GM19043 (cell line): ENCODE measurements at regions not wholly inside any gene's neighbourhood (a gene's known extent, or its start where the extent isn't known, plus 50 kb on each side); places are given as distances from the start of the nearest gene placed in this dataset.

ENCODE experiments used
- ATAC-seq: cut with Tn5 transposase; IDR thresholded peaks from one replicate; pipeline ENCODE4 v1.9.1; 2021; ENCODE audit warnings: low read depth; ENCODE audit not compliant: unreplicated experiment

GRCh38 chr3:59596741-59597140 lies 546.9 kb upstream of the CFAP20DC start:
- ATAC-seq = no peak

GRCh38 chr3:59595830-59596229 lies 546.0 kb upstream of the CFAP20DC start:
- no peak for ATAC-seq

GRCh38 chr3:59593380-59593779 lies 543.6 kb upstream of the CFAP20DC start:
- ATAC-seq = no peak

- no peak for ATAC-seq
These were observed 531.2 kb upstream of the CFAP20DC start for GRCh38 chr3:59580996-59581395.

GRCh38 chr3:59580499-59580898 lies 530.7 kb upstream of the CFAP20DC start:
- ATAC-seq = no peak

- ATAC-seq = no peak
These were observed 528.3 kb upstream of the CFAP20DC start for GRCh38 chr3:59578129-59578528.

- ATAC-seq = no peak
These were observed 526.8 kb upstream of the CFAP20DC start for GRCh38 chr3:59576606-59577005.

GRCh38 chr3:59575113-59576001 lies 525.5 kb upstream of the CFAP20DC start:
- peak; percentile 65 for ATAC-seq

- ATAC-seq = no peak
These were observed 524.1 kb upstream of the CFAP20DC start for GRCh38 chr3:59573911-59574310.

- ATAC-seq = no peak
These were observed 522.3 kb upstream of the CFAP20DC start for GRCh38 chr3:59572106-59572505.

- ATAC-seq = no peak
These were observed 521.0 kb upstream of the CFAP20DC start for GRCh38 chr3:59570806-59571205.

- no peak for ATAC-seq
These were observed 517.8 kb upstream of the CFAP20DC start for GRCh38 chr3:59567661-59568060.

- ATAC-seq = peak; percentile 94
These were observed 516.7 kb upstream of the CFAP20DC start for GRCh38 chr3:59566481-59566975.

- ATAC-seq = no peak
These were observed 515.3 kb upstream of the CFAP20DC start for GRCh38 chr3:59565125-59565524.

GRCh38 chr3:59563966-59564365 lies 514.1 kb upstream of the CFAP20DC start:
- no peak for ATAC-seq

GRCh38 chr3:59563072-59563605 lies 513.3 kb upstream of the CFAP20DC start:
- no peak for ATAC-seq

GRCh38 chr3:59559721-59560435 lies 510.1 kb upstream of the CFAP20DC start:
- no peak for ATAC-seq

GRCh38 chr3:59558906-59559720 lies 509.3 kb upstream of the CFAP20DC start:
- no peak for ATAC-seq

- ATAC-seq = no peak
These were observed 505.9 kb upstream of the CFAP20DC start for GRCh38 chr3:59555593-59556315.

GRCh38 chr3:59553076-59553475 lies 503.3 kb upstream of the CFAP20DC start:
- ATAC-seq = no peak
